Adrenal gland (tissue), 9 donors: ENCODE measurements at regions not wholly inside any gene's neighbourhood (a gene's known extent, or its start where the extent isn't known, plus 50 kb on each side); places are given as distances from the start of the nearest gene placed in this dataset.
"Not testable (repeated sequence)": the region's sequence is repeated elsewhere in the genome, so short reads cannot be mapped to it uniquely, and the experiment has no call there.

Experiments used
- DNase-seq, 7 donors: peaks; one replicate each; pipeline ENCODE4 v3.0.0-alpha.2; 2019 to 2020
- H3K27ac ChIP-seq, 5 donors: fragments of 200-600 bp; sonication (generic) in 4 of 5; 1 replicate in 3 of 5; 2 replicates in 2 of 5; pipeline versions ENCODE4 v1.5.1 to v1.8.0; 2016 to 2020; ENCODE audit warnings: mild to moderate bottlenecking in 1 of 5
- H3K27me3 ChIP-seq: fragments of 200-600 bp; 2 replicates; pipeline ENCODE4 v1.8.0; 2021
- H3K36me3 ChIP-seq, 2 donors: fragments of 200-600 bp; replicated peaks in 1 of 2; 1 replicate in 1 of 2; 2 replicates in 1 of 2; pipeline versions ENCODE4 v1.5.1 to v1.8.0; 2018 to 2022
- H3K4me1 ChIP-seq, 2 donors: fragments of 200-600 bp; replicated peaks in 1 of 2; 1 replicate in 1 of 2; 2 replicates in 1 of 2; pipeline versions ENCODE4 v1.5.1 to v1.8.0; 2018 to 2021
- H3K4me3 ChIP-seq, 4 donors: fragments of 200-600 bp; sonication (generic) in 3 of 4; one replicate each; pipeline ENCODE4 v1.5.1; 2016 to 2018
- H3K9me3 ChIP-seq, 3 donors: fragments of 200-600 bp; sonication (generic) in 1 of 3; replicated peaks in 1 of 3; 1 replicate in 2 of 3; 2 replicates in 1 of 3; pipeline versions ENCODE4 v1.5.1 to v1.8.0; 2016 to 2021
- CTCF ChIP-seq, 6 experiments: fragments of 450-650 bp in 4 of 6; fragments of 200-600 bp in 2 of 6; sonication (generic) in 1 of 6; IDR thresholded peaks; 1 replicate in 5 of 6; 2 replicates in 1 of 6; pipeline versions ENCODE4 v1.5.1 to v1.8.0; 2016 to 2021; ENCODE audit warnings: antibody characterized with exemption in 6 of 6, mild to moderate bottlenecking in 2 of 6, moderate library complexity in 1 of 6
- POLR2A ChIP-seq, 2 donors: fragments of 450-650 bp; IDR thresholded peaks; one replicate each; pipeline ENCODE4 v1.6.1; 2017; ENCODE audit warnings: antibody characterized with exemption in 2 of 2, mild to moderate bottlenecking in 2 of 2, moderate library complexity in 1 of 2
- WGBS, 4 donors: extraction: QIAGEN DNeasy Blood & Tissue Kit in 2 of 4; methylation state at CpG; one replicate each; pipeline versions ENCODE4 v1.1.5 to v1.1.7; 2013 to 2017; 5-methylcytosine and 5-hydroxymethylcytosine counted together
- intact Hi-C, 2 donors: fragments of 100-400 bp; cut with DNase I; formaldehyde crosslinking; loops; one replicate each; pipeline versions ENCODE4 v1.14.1 to v1.15.0; 2022 to 2023
- donor health status: healthy with polysubstance abuse.
- donor health status: Bipolar disorder and iron deficiency.
- donor health status: DM: yes; HTN: yes; CAD: no.
- donor health status: DM: no; HTN: no; CAD: no.
- donor health status: DM: no; HTN: no; CAD: no.

GRCh38 chr12:34306133-34306830, 284.0 kb downstream of the ALG10 start:
- DNase-seq, result no peak
- H3K36me3 ChIP-seq, result no peaks in the 10 kb centered on the region
- H3K9me3 ChIP-seq, result no peaks in the 10 kb centered on the region
- intact Hi-C loops, result no loop called here
- H3K4me1 ChIP-seq, result no peaks in the 10 kb centered on the region
- H3K27me3 ChIP-seq, result no peaks in the 10 kb centered on the region
- no peak overlapping the region for H3K27ac ChIP-seq
- H3K4me3 ChIP-seq, result no peak overlapping the region
- 76 to 80% (median 78%) methylated on average over 21 of the region's 21 CpGs for WGBS, 4 donors
- TF ChIP-seq CTCF (IDR thresholded peaks at IDR 0.05) (no peak), POLR2A (IDR thresholded peaks at IDR 0.05) (no peak)

DNA sequence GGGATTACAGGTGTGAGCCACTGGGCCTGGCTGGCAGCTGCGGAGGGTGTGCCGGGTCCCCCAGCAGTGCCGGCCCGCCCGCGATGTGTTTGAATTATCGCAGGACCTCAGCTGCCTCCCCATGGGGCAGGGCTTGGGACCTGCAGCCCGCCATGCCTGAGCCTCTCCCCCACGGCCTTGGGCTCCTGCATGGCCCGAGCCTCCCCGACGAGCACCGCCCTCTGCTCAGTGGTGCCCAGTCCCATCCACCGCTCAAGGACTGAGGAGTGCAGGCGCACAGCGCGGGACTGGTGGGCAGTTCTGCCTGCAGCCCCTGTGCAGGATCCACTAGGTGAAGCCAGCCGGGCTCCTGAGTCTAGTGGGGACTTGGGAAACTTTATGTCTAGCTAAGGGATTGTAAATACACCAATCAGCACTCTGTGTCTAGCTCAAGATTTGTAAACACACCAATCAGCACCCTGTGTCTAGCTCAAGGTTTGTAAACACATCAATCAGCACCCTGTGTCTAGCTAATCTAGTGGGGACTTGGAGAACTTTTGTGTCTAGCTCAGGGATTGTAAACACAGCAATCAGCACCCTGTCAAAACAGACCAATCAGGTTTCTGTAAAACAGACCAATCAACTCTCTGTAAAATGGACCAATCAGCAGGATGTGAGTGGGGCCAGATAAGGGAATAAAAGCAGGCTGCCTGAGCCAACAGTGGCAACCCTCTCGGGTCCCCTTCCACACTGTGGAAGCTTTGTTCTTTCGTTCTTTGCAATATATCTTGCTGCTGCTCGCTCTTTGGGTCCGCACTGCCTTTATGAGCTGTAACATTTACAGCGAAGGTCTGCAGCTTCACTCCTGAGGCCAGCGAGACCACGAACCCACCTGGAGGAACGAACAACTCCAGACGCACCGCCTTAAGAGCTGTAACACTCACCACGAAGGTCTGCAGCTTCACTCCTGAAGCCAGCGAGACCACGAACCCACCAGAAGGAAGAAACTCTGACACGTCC, 287.8 kb downstream of the ALG10 start:
- intact Hi-C loops, H3K36me3 ChIP-seq, H3K4me1 ChIP-seq, H3K4me3 ChIP-seq, H3K27me3 ChIP-seq, DNase-seq, H3K27ac ChIP-seq, H3K9me3 ChIP-seq: not testable (repeated sequence)
- 74 to 82% (median 76%) methylated on average over 21 to 32 of the region's 32 CpGs for WGBS, 4 donors

- Histone ChIP-seq H3K27ac (no peak overlapping the region), H3K9me3 (no peaks in the 10 kb centered on the region), H3K4me3 (no peak overlapping the region), H3K27me3 (no peaks in the 10 kb centered on the region), H3K36me3 (no peaks in the 10 kb centered on the region), H3K4me1 (no peaks in the 10 kb centered on the region)
- intact Hi-C loops, result no loop called here
- no peak for DNase-seq
- TF ChIP-seq POLR2A (IDR thresholded peaks at IDR 0.05) (no peak), CTCF (IDR thresholded peaks at IDR 0.05) (no peak)
- 66 to 78% (median 69%) methylated on average over 9 of the region's 9 CpGs for WGBS, 4 donors
These were observed 289.0 kb downstream of the ALG10 start for GRCh38 chr12:34311337-34311736.

DNA sequence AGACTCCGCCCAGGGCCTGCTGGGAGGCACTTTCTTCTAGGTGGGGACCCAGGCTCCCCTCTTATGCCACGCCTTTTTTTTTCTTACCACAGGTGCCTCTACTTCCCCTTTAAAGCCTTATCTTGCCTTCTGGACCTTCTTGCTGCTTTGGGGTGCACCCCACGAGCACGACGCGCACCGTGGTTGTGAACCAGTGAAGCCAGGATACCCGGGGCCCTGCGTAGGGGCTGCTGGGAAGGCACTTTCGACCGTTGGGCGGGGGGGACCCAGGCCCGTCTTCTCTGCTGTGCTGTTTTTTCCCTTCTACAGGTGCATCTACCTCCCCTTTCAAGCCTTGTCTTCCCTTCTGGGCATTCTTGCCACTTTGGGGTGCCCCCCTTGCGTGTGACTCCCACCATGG, 305.4 kb downstream of the ALG10 start:
- Histone ChIP-seq H3K4me1 (no peaks in the 10 kb centered on the region), H3K4me3 (no peak overlapping the region), H3K36me3 (no peaks in the 10 kb centered on the region), H3K27me3 (no peaks in the 10 kb centered on the region), H3K27ac (no peak overlapping the region), H3K9me3 (no peaks in the 10 kb centered on the region)
- 75 to 86% (median 79%) methylated on average over 14 of the region's 14 CpGs for WGBS, 4 donors
- TF ChIP-seq POLR2A (IDR thresholded peaks at IDR 0.05), result no peak
- no peak for TF ChIP-seq CTCF (IDR thresholded peaks at IDR 0.05)
- intact Hi-C loops, result no loop called here
- DNase-seq, result no peak
